SHP77 (cell line): ENCODE measurements at regions not wholly inside any gene's neighbourhood (a gene's known extent, or its start where the extent isn't known, plus 50 kb on each side); places are given as distances from the start of the nearest gene placed in this dataset.
A peak's percentile ranks its signal among the peaks of the same experiment; 100 is the strongest.
"Not testable (repeated sequence)": the region's sequence is repeated elsewhere in the genome, so short reads cannot be mapped to it uniquely, and the experiment has no call there.

ENCODE experiments used
- DNase-seq, 2 experiments: peaks; one replicate each; lab custom pipeline; 2025; lab: John Stamatoyannopoulos, UW

- DNase-seq: not testable (repeated sequence)
Measured at GRCh38 chr9:138174954-138175353, 297.4 kb downstream of the CACNA1B start.

DNA sequence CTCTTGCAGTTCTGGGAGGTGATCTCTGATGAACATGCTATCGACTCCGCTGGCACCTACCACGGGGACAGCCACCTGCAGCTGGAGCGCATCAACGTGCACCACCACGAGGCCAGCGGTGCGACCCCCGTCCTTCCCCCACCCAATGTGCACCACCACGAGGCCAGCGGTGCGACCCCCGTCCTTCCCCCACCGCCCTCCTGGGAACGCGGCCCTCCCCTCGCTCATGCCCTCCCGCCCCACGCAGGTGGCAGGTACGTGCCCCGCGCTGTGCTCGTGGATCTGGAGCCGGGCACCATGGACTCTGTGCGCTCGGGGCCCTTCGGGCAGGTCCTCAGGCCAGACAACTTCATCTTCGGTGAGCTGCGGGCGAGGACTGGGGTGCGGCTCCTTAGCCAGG lies 297.8 kb downstream of the CACNA1B start:
- not testable (repeated sequence) for DNase-seq

- not testable (repeated sequence) for DNase-seq
Measured at GRCh38 chr9:138177091-138177490, 299.5 kb downstream of the CACNA1B start.

- not testable (repeated sequence) for DNase-seq
Measured at GRCh38 chr9:138179003-138179402, 301.4 kb downstream of the CACNA1B start.

- not testable (repeated sequence) for DNase-seq
Measured at GRCh38 chr9:138179671-138180070, 302.1 kb downstream of the CACNA1B start.

GRCh38 chr9:138181963-138182362 lies 304.4 kb downstream of the CACNA1B start:
- not testable (repeated sequence) for DNase-seq

DNA sequence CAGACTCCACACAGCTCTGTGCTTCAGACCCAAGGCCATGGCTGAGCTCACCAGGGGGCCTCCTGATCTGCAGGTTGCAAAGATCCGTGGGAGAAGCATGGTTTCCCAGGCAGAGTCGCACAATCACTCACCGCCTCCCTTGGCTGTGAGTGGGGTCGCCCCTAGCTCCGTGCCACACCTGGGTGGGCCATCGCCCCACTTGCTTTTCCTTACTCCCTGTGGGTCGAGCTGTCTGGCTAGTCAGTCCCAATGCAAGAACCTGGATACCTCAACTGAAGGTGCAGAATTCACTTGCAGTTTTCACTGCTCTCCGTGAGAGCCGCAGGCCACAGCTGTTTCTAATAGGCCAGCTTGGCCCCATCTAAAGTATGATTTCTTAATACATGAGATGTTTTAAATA lies 319.6 kb downstream of the CACNA1B start:
- DNase-seq: not testable (repeated sequence)

DNA sequence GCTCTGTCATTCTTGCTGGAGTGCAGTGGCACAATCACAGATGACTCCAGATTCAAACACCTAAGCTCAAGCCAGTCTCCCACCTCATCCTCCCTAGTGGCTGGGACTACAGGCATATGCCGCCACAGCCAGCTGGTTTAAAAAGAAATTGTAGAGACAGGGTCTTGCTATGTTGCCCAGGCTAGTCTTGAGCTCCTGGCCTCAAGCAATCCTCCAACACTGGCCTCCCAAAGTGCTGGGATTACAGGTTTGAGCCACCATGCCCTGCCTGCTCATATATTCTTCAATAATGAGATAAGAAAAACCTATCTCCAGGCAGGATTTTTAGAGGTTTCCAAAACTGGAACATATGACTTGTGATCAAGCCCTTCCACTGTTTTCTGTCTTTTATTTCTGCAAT lies 321.4 kb downstream of the CACNA1B start:
- DNase-seq: not testable (repeated sequence)

GRCh38 chr9:138199917-138200316 lies 322.3 kb downstream of the CACNA1B start:
- not testable (repeated sequence) for DNase-seq

GRCh38 chr9:138200481-138201142 lies 323.0 kb downstream of the CACNA1B start:
- not testable (repeated sequence) for DNase-seq

- not testable (repeated sequence) for DNase-seq
Measured at GRCh38 chr9:138201167-138201889, 323.7 kb downstream of the CACNA1B start.

DNA sequence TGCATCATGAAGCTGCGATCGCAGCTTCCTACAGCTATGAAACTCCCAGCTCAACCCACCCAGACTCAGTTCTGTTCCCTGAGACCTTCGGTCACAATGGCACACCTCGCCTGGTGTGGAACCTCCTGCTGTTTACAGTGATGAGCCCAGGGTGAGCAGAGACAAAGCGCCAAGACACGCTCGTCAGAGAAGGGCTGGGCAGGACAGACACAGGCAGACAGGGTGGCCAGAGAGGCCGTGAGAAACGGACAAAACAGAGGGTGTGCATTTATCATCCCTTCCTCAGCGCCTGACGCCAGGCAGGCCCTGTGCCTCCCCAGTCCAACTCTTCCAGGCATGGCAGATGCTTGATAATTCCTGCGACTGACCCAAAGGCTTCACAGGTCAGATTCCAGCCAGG lies 324.5 kb downstream of the CACNA1B start:
- DNase-seq: not testable (repeated sequence)

DNA sequence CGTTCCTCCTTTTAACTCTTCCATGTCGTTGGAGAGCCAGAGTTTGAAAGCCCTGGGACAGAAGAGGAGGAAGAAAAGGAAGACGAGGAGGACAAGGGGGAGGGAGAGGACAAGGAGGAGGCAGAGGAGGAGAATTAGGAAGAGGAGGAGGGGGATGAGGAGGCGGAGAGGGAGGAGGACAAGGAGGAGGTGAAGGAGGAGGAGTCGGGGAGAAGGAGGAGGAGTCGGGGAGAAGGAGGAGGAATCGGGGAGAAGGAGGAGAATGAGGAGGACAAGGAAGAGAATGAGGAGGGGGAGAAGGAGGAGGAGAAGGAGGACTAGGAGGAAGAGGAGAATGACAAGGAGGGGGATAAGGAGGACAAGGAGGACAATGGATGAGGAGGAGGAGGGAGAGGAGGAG lies 325.7 kb downstream of the CACNA1B start:
- DNase-seq: not testable (repeated sequence)

DNA sequence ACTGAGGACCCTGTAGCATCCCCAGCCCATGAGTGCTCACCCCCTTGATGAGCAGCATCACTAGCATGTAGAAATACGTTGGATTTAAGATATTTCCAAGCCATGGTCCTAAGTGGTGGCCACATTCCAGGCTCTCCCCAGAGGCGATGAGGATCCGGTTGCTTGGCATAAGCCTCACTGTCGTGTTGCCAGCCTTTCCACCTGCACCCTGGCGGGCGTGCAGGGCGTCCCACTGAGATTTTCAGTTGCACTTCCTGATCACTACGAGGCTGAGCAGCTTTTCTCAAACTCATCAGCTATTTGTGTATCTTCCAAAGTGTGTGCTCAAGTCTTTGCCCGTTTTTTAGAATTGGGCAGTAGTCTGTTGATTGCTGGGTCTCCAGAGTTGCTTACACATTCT lies 326.3 kb downstream of the CACNA1B start:
- DNase-seq: not testable (repeated sequence)

DNA sequence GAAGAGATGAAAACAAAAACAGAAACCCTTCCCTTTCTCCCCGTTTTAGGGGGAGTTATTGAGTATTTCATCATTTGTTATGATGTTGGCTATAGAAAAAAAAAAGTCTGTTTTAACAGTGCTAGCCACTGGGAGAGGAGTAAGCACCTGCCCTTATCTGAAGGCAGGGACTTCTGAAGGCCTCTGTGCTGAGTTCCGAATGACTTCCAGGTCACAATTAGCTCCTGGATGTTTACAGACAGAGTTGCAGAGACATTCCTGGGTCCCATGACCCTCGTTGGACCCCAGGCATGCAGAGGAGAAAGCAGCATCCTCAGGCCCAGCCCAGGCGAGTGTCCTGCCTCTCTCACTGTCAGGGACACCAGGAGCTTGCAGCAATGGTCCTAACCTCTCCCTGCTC lies 328.5 kb downstream of the CACNA1B start:
- not testable (repeated sequence) for DNase-seq

DNA sequence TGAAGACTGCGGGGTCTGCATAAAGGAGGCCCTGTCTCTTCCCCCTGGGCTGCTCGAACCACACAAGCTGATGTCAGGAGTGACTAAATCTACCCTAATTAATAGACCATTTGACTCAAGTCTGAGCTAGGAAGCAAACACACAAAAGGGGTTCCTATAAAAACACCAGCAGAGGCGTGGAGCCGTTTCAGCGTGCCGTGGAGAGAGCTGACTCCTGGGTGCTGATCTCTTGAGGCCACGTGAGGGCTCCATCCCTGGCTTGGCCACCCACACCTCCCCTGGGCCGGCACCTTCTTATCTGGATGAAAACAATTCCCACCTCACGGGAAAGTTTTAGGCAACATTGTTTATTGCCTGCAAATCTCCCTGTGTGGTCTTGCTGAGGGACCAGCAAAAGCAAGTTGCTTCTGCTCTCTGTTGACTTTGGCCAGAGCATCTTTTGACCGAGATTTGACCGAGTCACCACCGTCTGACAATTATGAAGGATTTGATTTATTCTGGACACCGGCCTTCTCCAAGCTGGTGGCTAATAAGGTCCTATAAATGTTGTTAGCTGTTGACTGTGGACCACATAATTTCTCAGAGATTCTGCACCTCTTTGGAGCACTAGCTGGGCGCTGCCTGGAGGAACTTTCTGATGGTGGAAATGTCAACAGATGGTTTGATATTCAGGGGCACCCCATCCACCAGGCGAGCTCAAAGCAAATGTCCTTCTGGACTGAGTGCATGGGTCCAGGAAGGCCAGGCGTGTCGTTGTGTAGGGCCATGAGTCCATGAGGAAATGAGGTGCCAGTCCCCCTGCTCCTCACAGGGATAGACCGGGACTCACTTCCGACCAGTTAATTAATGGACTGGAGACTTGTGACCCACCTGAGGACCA lies 330.0 kb downstream of the CACNA1B start:
- not testable (repeated sequence) for DNase-seq

- DNase-seq: not testable (repeated sequence)
Measured at GRCh38 chr9:138209071-138209644, 331.6 kb downstream of the CACNA1B start.

GRCh38 chr9:138210388-138210986 lies 332.9 kb downstream of the CACNA1B start:
- not testable (repeated sequence) for DNase-seq

- not testable (repeated sequence) for DNase-seq
Measured at GRCh38 chr9:138211070-138211469, 333.5 kb downstream of the CACNA1B start.

- peak; percentile 15 to 27 for DNase-seq
Measured at GRCh38 chr9:138211544-138212219, 334.1 kb downstream of the CACNA1B start.

- DNase-seq: not testable (repeated sequence)
Measured at GRCh38 chr9:138212811-138213210, 335.2 kb downstream of the CACNA1B start.
